Tibial nerve (tissue), 4 donors: ENCODE measurements at regions not wholly inside any gene's neighbourhood (a gene's known extent, or its start where the extent isn't known, plus 50 kb on each side); places are given as distances from the start of the nearest gene placed in this dataset.

Experiments
- DNase-seq, 2 donors: peaks; one replicate each; pipeline ENCODE4 v3.0.0-alpha.2; 2019; ENCODE audit warnings: low spot score in 2 of 2
- H3K27ac ChIP-seq, 4 donors: fragments of 200-600 bp; sonication (generic) in 3 of 4; one replicate each; pipeline ENCODE4 v1.5.1; 2017 to 2019; ENCODE audit warnings: mild to moderate bottlenecking in 1 of 4
- H3K27me3 ChIP-seq, 2 donors: fragments of 200-600 bp; sonication (generic) in 1 of 2; one replicate each; pipeline versions ENCODE4 v1.5.1 to v1.6.0; 2017 to 2019
- H3K36me3 ChIP-seq, 3 donors: fragments of 200-600 bp; sonication (generic); one replicate each; pipeline ENCODE4 v1.5.1; 2018 to 2019
- H3K4me1 ChIP-seq, 4 donors: fragments of 200-600 bp; sonication (generic) in 3 of 4; one replicate each; pipeline ENCODE4 v1.5.1; 2017 to 2019
- H3K4me3 ChIP-seq, 4 donors: fragments of 200-600 bp; sonication (generic) in 3 of 4; one replicate each; pipeline ENCODE4 v1.5.1; 2017 to 2019; ENCODE audit warnings: mild to moderate bottlenecking in 1 of 4, moderate library complexity in 1 of 4
- H3K9me3 ChIP-seq, 4 donors: fragments of 200-600 bp; sonication (generic) in 3 of 4; one replicate each; pipeline ENCODE4 v1.5.1; 2017 to 2019
- CTCF ChIP-seq, 5 experiments: fragments of 200-600 bp in 3 of 5; fragments of 450-650 bp in 2 of 5; sonication (generic) in 3 of 5; IDR thresholded peaks; one replicate each; pipeline ENCODE4 v1.5.1; 2016 to 2019; ENCODE audit warnings: antibody characterized with exemption in 5 of 5, mild to moderate bottlenecking in 3 of 5, moderate library complexity in 2 of 5
- EP300 ChIP-seq, 2 donors: sonication (generic); formaldehyde crosslinking; IDR thresholded peaks; one replicate each; pipeline ENCODE4 v1.6.1; 2017; ENCODE audit warnings: antibody characterized with exemption in 2 of 2, mild to moderate bottlenecking in 1 of 2
- POLR2A ChIP-seq, 2 donors: fragments of 450-650 bp; IDR thresholded peaks; one replicate each; pipeline ENCODE4 v1.6.1; 2017; ENCODE audit warnings: antibody characterized with exemption in 2 of 2, mild to moderate bottlenecking in 2 of 2, moderate library complexity in 2 of 2
- WGBS, 2 donors: methylation state at CpG; one replicate each; pipeline ENCODE4 v1.1.5; 2018; 5-methylcytosine and 5-hydroxymethylcytosine counted together

DNA sequence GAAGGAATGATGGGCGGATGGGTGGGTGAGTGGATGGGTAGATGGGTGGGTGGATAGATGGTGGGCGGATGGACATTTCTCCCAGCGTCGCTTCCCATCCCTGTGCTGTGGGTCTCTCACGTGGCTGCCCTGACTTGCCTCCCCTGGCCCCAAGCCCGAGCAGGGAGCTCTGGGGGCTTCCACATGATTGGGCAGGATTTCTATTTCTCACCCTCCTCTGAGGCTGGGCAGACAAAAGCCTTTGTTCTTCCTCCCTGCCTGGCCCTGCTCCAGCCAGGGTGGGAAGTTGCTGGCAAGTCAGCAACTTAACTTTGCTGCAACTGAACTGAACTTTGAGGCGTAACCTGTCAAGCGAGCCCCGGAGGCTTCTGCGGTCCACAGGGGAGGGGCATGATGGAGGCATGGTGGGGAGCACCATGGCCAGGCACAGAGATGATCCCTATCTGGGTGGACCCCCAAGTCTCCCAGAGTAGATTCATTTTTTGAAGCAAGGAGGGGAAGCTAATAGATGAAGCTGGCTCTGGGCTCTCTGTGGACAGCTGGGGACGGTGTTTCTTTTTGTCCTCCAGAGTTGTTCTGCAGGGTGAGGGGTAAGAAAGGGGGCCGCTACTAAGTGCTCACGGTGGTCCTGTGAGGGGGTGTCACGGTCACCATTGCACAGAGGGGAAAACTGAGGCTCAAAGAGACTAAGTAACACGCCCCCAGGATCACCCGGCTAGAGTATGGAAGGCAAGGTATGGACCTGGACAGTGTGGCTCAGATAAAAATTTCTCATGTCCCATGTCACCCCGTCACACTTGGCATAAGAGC lies 140.1 kb downstream of the CEBPB start:
- Histone ChIP-seq H3K4me1 (peaks cover 0 to 47% (median 20%) of the 10 kb centered on the region in 4 donors), H3K4me3 (no peak overlapping the region), H3K27me3 (no peaks in the 10 kb centered on the region), H3K36me3 (no peaks in the 10 kb centered on the region), H3K27ac (peak overlapping the region in 1 of 4 donors; percentile 1), H3K9me3 (no peaks in the 10 kb centered on the region)
- 45 to 47% methylated on average over 13 to 17 of the region's 17 CpGs for WGBS, 2 donors
- DNase-seq = no peak
- TF ChIP-seq CTCF (IDR thresholded peaks at IDR 0.05) (no peak), EP300 (IDR thresholded peaks at IDR 0.05) (no peak), POLR2A (IDR thresholded peaks at IDR 0.05) (no peak)

DNA sequence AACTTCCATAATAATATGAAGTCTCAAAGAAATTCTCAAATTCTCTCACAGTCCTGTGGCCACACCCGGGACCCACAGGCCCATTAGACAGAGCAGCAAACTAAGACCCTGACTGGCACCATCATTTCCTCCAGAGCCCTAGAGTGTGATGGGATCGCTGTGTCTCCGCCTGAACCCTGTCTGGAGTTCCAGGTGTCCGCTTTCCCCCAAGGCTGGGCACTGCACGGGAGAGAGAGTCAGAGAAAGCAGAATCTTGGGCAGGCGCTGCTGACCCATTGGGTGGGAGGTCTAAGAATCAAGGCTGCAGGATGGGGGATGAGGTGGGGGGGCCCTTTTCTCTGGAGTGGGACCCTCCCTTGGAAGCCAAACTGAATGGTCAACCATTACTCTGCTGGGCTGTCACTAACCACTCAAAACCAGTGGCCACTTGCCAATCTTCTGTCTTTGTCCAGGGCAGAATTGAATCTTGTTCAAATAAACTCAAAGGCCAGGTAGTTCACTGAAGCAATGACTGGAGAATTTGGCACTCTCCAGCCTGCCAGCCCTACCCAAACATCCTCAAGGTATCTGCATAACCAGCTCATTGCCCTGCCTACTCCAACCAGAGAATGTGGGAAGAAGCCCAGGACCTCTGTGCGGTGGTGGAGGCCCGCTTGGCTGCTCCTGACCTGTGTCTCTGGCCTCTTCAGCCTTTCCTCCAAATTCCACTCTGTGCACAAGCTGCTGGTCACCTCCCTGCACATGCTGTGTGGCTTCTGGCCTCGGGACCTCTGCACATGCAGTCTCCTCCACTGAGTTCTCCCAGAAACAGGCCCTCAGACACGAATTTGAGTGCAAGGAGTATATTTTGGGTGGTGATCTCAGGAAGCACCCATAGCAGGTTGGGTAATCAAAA lies 141.1 kb downstream of the CEBPB start:
- H3K4me3 ChIP-seq = no peak overlapping the region
- WGBS, 2 donors = 82 to 89% methylated on average over 10 of the region's 10 CpGs
- H3K36me3 ChIP-seq = no peaks in the 10 kb centered on the region
- no peaks in the 10 kb centered on the region for H3K27me3 ChIP-seq
- peaks cover 0 to 53% (median 20%) of the 10 kb centered on the region in 4 donors for H3K4me1 ChIP-seq
- no peak for DNase-seq
- TF ChIP-seq EP300 (IDR thresholded peaks at IDR 0.05) (no peak), POLR2A (IDR thresholded peaks at IDR 0.05) (no peak), CTCF (IDR thresholded peaks at IDR 0.05) (no peak)
- no peaks in the 10 kb centered on the region for H3K9me3 ChIP-seq
- H3K27ac ChIP-seq = peak overlapping the region in 1 of 4 donors; percentile 79

GRCh38 chr20:50332491-50332980 lies 141.9 kb downstream of the CEBPB start:
- TF ChIP-seq CTCF (IDR thresholded peaks at IDR 0.05) = no peak
- no peak for TF ChIP-seq POLR2A (IDR thresholded peaks at IDR 0.05)
- TF ChIP-seq EP300 (IDR thresholded peaks at IDR 0.05) = no peak
- H3K4me1 ChIP-seq = peaks cover 0 to 54% (median 20%) of the 10 kb centered on the region in 4 donors
- H3K27me3 ChIP-seq = no peaks in the 10 kb centered on the region
- no peak for DNase-seq
- 81 to 87% methylated on average over 11 of the region's 11 CpGs for WGBS, 2 donors
- H3K27ac ChIP-seq = peak overlapping the region in 2 of 4 donors; percentile 79
- H3K36me3 ChIP-seq = no peaks in the 10 kb centered on the region
- H3K4me3 ChIP-seq = no peak overlapping the region
- no peaks in the 10 kb centered on the region for H3K9me3 ChIP-seq

DNA sequence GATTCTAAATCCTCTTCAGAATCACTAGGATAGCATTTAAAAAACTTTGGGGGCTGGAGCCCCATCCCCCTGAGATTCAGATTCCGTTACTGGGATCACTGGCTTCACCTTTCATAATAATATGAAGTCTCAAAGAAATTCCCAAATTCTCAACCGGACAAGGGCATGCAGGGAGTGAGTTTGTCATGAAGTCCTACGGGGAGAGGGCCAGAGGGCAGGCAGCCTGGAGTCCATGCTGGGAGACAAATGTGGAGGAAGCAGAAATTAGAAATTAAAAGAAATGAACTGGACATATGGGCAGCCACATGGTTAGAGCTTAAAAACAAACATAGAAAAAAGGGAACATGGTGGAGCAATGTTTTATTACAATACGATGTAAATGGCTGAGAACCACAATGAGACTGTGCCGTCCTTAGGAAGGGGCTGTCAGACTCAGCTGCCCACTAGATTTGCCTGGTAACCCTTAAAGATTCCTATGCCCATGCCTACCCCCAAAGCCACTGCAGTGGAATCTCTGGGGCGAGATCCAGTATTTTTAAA lies 142.6 kb downstream of the CEBPB start:
- 80 to 83% methylated on average over 6 of the region's 6 CpGs for WGBS, 2 donors
- H3K27me3 ChIP-seq = no peaks in the 10 kb centered on the region
- peak overlapping the region in 2 of 4 donors; percentile 79 for H3K27ac ChIP-seq
- no peak for TF ChIP-seq EP300 (IDR thresholded peaks at IDR 0.05)
- no peak for TF ChIP-seq CTCF (IDR thresholded peaks at IDR 0.05)
- TF ChIP-seq POLR2A (IDR thresholded peaks at IDR 0.05) = no peak
- H3K9me3 ChIP-seq = no peaks in the 10 kb centered on the region
- H3K4me3 ChIP-seq = no peak overlapping the region
- no peak for DNase-seq
- H3K4me1 ChIP-seq = peaks cover 0 to 61% (median 20%) of the 10 kb centered on the region in 4 donors
- no peaks in the 10 kb centered on the region for H3K36me3 ChIP-seq
